Endothelial cell of umbilical vein (primary cell): ENCODE measurements at regions not wholly inside any gene's neighbourhood (a gene's known extent, or its start where the extent isn't known, plus 50 kb on each side); places are given as distances from the start of the nearest gene placed in this dataset.

Experiments
- BruUV-seq: library from RNA; stranded (reverse); fragments of 400-500 nt; replicated peaks from 2 replicates; lab custom pipeline; 2021; lab: Mats Ljungman, UMichigan
- CTCF ChIA-PET: fragments of 300-600, 350-600 bp; sonication (Branson Sonifier 250); formaldehyde crosslinking; loops from one replicate; lab custom pipeline; 2021; ENCODE audit warnings: antibody characterized with exemption, inconsistent platforms; lab: Charles Lee
- POLR2A ChIA-PET: fragments of 300-600, 350-600 bp; sonication (Branson Sonifier 250); formaldehyde crosslinking; loops from one replicate; lab custom pipeline; 2021; ENCODE audit warnings: antibody characterized with exemption, inconsistent platforms; lab: Charles Lee
- DNase-seq: peaks from one replicate; pipeline ENCODE4 v3.0.0-alpha.2; 2011; ENCODE audit warnings: low read depth, low spot score
- FAIRE-seq: peaks from 2 replicates; lab custom pipeline; 2011; peaks lifted over from hg19 to GRCh38; lab: Jason Lieb, UNC
- H2AFZ ChIP-seq: 2 replicates; pipeline ENCODE4 v1.6.0; 2012; ENCODE audit warnings: low read depth, low read length, control low read depth, inconsistent platforms
- H3K27ac ChIP-seq: 2 replicates; pipeline ENCODE4 v1.5.1; 2011; ENCODE audit warnings: low read depth, mild to moderate bottlenecking, control low read depth, low read length, moderate library complexity; ENCODE audit not compliant: insufficient read depth
- H3K27me3 ChIP-seq, 2 experiments: 2 replicates each; pipeline versions ENCODE4 v1.6.0 to v1.6.1; 2011; ENCODE audit warnings: low read length in 2 of 2, mixed read lengths in 1 of 2; ENCODE audit not compliant: control insufficient read depth in 2 of 2, insufficient read depth in 2 of 2
- H3K36me3 ChIP-seq, 2 experiments: 2 replicates in 1 of 2; 3 replicates in 1 of 2; pipeline ENCODE4 v1.5.1; 2011; ENCODE audit warnings: low read length in 2 of 2, mild to moderate bottlenecking in 1 of 2, moderate library complexity in 1 of 2; ENCODE audit not compliant: control insufficient read depth in 2 of 2, insufficient read depth in 2 of 2; ENCODE audit errors: extremely low read depth in 1 of 2
- H3K4me1 ChIP-seq: 3 replicates; pipeline ENCODE4 v1.5.1; 2011; ENCODE audit warnings: mild to moderate bottlenecking, low read length; ENCODE audit not compliant: control insufficient read depth, insufficient read depth; ENCODE audit errors: extremely low read depth
- H3K4me2 ChIP-seq: 2 replicates; pipeline ENCODE4 v1.6.1; 2011; ENCODE audit warnings: low read length, control low read depth, mixed read lengths; ENCODE audit not compliant: insufficient read depth
- H3K4me3 ChIP-seq, 3 experiments: fragments of 200-600 bp in 1 of 3; sonication (generic), shearing (Covaris generic) in 1 of 3; replicated peaks in 1 of 3; 2 replicates each; pipeline ENCODE4 v1.5.1; 2011 to 2016; ENCODE audit warnings: control low read depth in 3 of 3, low read length in 3 of 3, mild to moderate bottlenecking in 2 of 3, inconsistent platforms in 1 of 3, low read depth in 1 of 3, moderate library complexity in 1 of 3; ENCODE audit not compliant: insufficient read depth in 1 of 3
- H3K79me2 ChIP-seq: 2 replicates; pipeline ENCODE4 v1.6.0; 2012; ENCODE audit warnings: low read length, inconsistent platforms; ENCODE audit not compliant: control insufficient read depth, insufficient read depth
- H3K9ac ChIP-seq: replicated peaks from 2 replicates; pipeline ENCODE3; 2011; ENCODE audit warnings: low read length, control low read depth; ENCODE audit not compliant: insufficient read depth; ENCODE audit errors: extremely low read depth
- H3K9me1 ChIP-seq: replicated peaks from 3 replicates; pipeline ENCODE4 v1.6.0; 2011; ENCODE audit warnings: mild to moderate bottlenecking, low read length; ENCODE audit not compliant: control insufficient read depth, insufficient read depth; ENCODE audit errors: extremely low read depth
- H3K9me3 ChIP-seq: replicated peaks from 2 replicates; pipeline ENCODE4 v1.5.1; 2012; ENCODE audit warnings: low read length, inconsistent platforms; ENCODE audit not compliant: control insufficient read depth, insufficient read depth
- H4K20me1 ChIP-seq: replicated peaks from 2 replicates; pipeline ENCODE3; 2011; ENCODE audit warnings: mild to moderate bottlenecking, low read length; ENCODE audit not compliant: control insufficient read depth, insufficient read depth; ENCODE audit errors: extremely low read depth
- EZH2 ChIP-seq: IDR thresholded peaks from 2 replicates; pipeline ENCODE4 v1.6.1; 2012; ENCODE audit warnings: borderline replicate concordance, low read depth, mild to moderate bottlenecking, moderate library complexity, low read length, inconsistent platforms; ENCODE audit not compliant: severe bottlenecking
- FOS ChIP-seq: IDR thresholded peaks from 2 replicates; pipeline ENCODE4 v1.6.1; 2011; ENCODE audit warnings: mild to moderate bottlenecking, low read length, moderate library complexity, borderline replicate concordance; ENCODE audit not compliant: insufficient read depth
- GATA2 ChIP-seq: IDR thresholded peaks from 2 replicates; pipeline ENCODE4 v1.7.0; 2011; ENCODE audit warnings: low read depth, mild to moderate bottlenecking, moderate library complexity, mixed read lengths, low read length; ENCODE audit not compliant: insufficient read length, insufficient read depth
- JUN ChIP-seq: IDR thresholded peaks from 2 replicates; pipeline ENCODE4 v1.6.1; 2011; ENCODE audit warnings: borderline replicate concordance, low read depth; ENCODE audit not compliant: insufficient read length, insufficient read depth
- MYC ChIP-seq: IDR thresholded peaks from one replicate; pipeline ENCODE4 v1.6.1; 2011; ENCODE audit warnings: mild to moderate bottlenecking, low read depth, low read length
- POLR2A ChIP-seq: IDR thresholded peaks from 2 replicates; pipeline ENCODE4 v1.6.1; 2012; ENCODE audit warnings: low read depth, mild to moderate bottlenecking, control low read depth, low read length
- POLR2AphosphoS5 ChIP-seq: IDR thresholded peaks from 2 replicates; pipeline ENCODE4 v1.6.1; 2012; ENCODE audit warnings: low read depth, mild to moderate bottlenecking, control low read depth, low read length, moderate library complexity; ENCODE audit not compliant: insufficient read depth
- dilution Hi-C: fragments of 300-500 bp; cut with MboI; formaldehyde crosslinking; loops from one replicate; pipeline ENCODE4 v1.15.0; 2019; ENCODE audit warnings: low sequenced_read_pairs; ENCODE audit not compliant: extremely low pct_ligation_motif_present
- intact Hi-C: fragments of 100-400 bp; cut with micrococcal nuclease; formaldehyde crosslinking; loops from one replicate; pipeline ENCODE4 v1.10.0; 2022
- TF ChIP-seq, protein P1 (sequence below): IDR thresholded peaks from 2 replicates; pipeline ENCODE4 v1.6.1; 2011; ENCODE audit not compliant: insufficient read depth, insufficient read length
- TF ChIP-seq, protein P2 (sequence below), 2 donors: IDR thresholded peaks; 1 replicate in 1 of 2; 2 replicates in 1 of 2; pipeline ENCODE4 v1.5.1; 2011; ENCODE audit warnings: low read length in 2 of 2, mild to moderate bottlenecking in 2 of 2, moderate library complexity in 2 of 2, control low read depth in 1 of 2, inconsistent platforms in 1 of 2, low read depth in 1 of 2; ENCODE audit not compliant: insufficient read depth in 1 of 2; ENCODE audit errors: extremely low read depth in 1 of 2

DNA sequence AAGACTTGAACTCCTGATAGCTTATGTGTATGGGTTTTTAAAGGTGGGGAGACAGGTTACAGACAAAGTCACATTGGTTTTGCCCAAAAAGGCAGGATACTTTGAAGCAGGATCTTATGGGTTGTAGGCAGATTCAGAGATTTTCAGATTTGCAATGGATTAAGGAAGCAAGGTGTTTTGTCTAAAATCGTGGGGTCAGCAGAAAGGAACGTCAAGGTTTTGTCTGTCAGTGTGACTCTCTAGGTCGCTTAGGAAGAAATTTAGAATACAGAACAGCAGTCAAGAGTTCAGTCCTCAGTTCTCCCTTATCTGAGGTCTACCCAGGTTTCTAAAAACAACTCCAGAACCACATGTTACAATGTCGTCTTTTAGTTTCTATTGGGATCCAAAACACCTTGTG, 361.0 kb downstream of the SQOR start:
- Histone ChIP-seq H3K27me3 (no peaks in the 10 kb centered on the region), H3K79me2 (no peaks in the 10 kb centered on the region), H4K20me1 (no peaks in the 10 kb centered on the region), H3K4me1 (peaks cover 15% of the 10 kb centered on the region), H3K27ac (no peak overlapping the region), H3K9ac (no peak overlapping the region), H3K36me3 (no peaks in the 10 kb centered on the region), H3K9me1 (no peaks in the 10 kb centered on the region), H3K9me3 (no peaks in the 10 kb centered on the region), H2AFZ (no peak overlapping the region), H3K4me3 (no peak overlapping the region), H3K4me2 (no peak overlapping the region)
- BruUV-seq, result no TSS peak
- intact Hi-C loops, result no loop called here
- POLR2A ChIA-PET, result no interaction called here
- dilution Hi-C loops, result no loop called here
- CTCF ChIA-PET, result interaction anchor here (1.4 kb wide), 1 partner anchor 200 kb away, joined by 6 read pairs; no protein-coding TSS in a partner anchor
- no peak for FAIRE-seq
- TF ChIP-seq, protein P1, sequence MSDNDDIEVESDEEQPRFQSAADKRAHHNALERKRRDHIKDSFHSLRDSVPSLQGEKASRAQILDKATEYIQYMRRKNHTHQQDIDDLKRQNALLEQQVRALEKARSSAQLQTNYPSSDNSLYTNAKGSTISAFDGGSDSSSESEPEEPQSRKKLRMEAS, result no peak
- no peak for TF ChIP-seq FOS
- no peak for TF ChIP-seq JUN
- TF ChIP-seq EZH2, result no peak
- TF ChIP-seq GATA2, result no peak
- TF ChIP-seq POLR2AphosphoS5, result no peak
- TF ChIP-seq, protein P2, sequence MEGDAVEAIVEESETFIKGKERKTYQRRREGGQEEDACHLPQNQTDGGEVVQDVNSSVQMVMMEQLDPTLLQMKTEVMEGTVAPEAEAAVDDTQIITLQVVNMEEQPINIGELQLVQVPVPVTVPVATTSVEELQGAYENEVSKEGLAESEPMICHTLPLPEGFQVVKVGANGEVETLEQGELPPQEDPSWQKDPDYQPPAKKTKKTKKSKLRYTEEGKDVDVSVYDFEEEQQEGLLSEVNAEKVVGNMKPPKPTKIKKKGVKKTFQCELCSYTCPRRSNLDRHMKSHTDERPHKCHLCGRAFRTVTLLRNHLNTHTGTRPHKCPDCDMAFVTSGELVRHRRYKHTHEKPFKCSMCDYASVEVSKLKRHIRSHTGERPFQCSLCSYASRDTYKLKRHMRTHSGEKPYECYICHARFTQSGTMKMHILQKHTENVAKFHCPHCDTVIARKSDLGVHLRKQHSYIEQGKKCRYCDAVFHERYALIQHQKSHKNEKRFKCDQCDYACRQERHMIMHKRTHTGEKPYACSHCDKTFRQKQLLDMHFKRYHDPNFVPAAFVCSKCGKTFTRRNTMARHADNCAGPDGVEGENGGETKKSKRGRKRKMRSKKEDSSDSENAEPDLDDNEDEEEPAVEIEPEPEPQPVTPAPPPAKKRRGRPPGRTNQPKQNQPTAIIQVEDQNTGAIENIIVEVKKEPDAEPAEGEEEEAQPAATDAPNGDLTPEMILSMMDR (IDR thresholded peaks at IDR 0.05; ENCODE audit: extremely low read depth in 1 of 2, insufficient read depth in 1 of 2, low read depth in 1 of 2, low read length in 2 of 2), result no peak
- TF ChIP-seq MYC, result no peak
- no peak for TF ChIP-seq POLR2A
- no peak for DNase-seq
